Globus pallidus (tissue), 1 donor: ENCODE measurements at regions not wholly inside any gene's neighbourhood (a gene's known extent, or its start where the extent isn't known, plus 50 kb on each side); places are given as distances from the start of the nearest gene placed in this dataset.
"Not testable (repeated sequence)": the region's sequence is repeated elsewhere in the genome, so short reads cannot be mapped to it uniquely, and the experiment has no call there.

Experiments used
- DNase-seq: peaks from one replicate; pipeline ENCODE4 v3.0.0-alpha.2; 2015; ENCODE audit warnings: low spot score

- no peak for DNase-seq
Observed at GRCh38 chr14:22251090-22251489, 337.9 kb downstream of the DAD1 start.

GRCh38 chr14:22249770-22250169 lies 339.3 kb downstream of the DAD1 start:
- DNase-seq = no peak

- DNase-seq = no peak
Observed at GRCh38 chr14:22243971-22244581, 344.9 kb downstream of the DAD1 start.

- DNase-seq = not testable (repeated sequence)
Observed at GRCh38 chr14:22238320-22238719, 350.7 kb downstream of the DAD1 start.

- no peak for DNase-seq
Observed at GRCh38 chr14:22233377-22233776, 355.6 kb downstream of the DAD1 start.

GRCh38 chr14:22232933-22233332 lies 356.1 kb downstream of the DAD1 start:
- no peak for DNase-seq

- no peak for DNase-seq
Observed at GRCh38 chr14:22232486-22232885, 356.5 kb downstream of the DAD1 start.

- DNase-seq = no peak
Observed at GRCh38 chr14:22231018-22231417, 358.0 kb downstream of the DAD1 start.

GRCh38 chr14:22230517-22230916 lies 358.5 kb downstream of the DAD1 start:
- no peak for DNase-seq

- no peak for DNase-seq
Observed at GRCh38 chr14:22227084-22227483, 361.9 kb downstream of the DAD1 start.

GRCh38 chr14:22226381-22226780 lies 362.6 kb downstream of the DAD1 start:
- DNase-seq = no peak

GRCh38 chr14:22225516-22226140 lies 363.4 kb downstream of the DAD1 start:
- no peak for DNase-seq

- DNase-seq = no peak
Observed at GRCh38 chr14:22221508-22221907, 367.5 kb downstream of the DAD1 start.

- DNase-seq = no peak
Observed at GRCh38 chr14:22220427-22220826, 368.6 kb downstream of the DAD1 start.

- no peak for DNase-seq
Observed at GRCh38 chr14:22218728-22219127, 370.3 kb downstream of the DAD1 start.

GRCh38 chr14:22213120-22213519 lies 375.9 kb downstream of the DAD1 start:
- no peak for DNase-seq

GRCh38 chr14:22210906-22211305 lies 378.1 kb downstream of the DAD1 start:
- DNase-seq = no peak

- DNase-seq = no peak
Observed at GRCh38 chr14:22210026-22210425, 379.0 kb downstream of the DAD1 start.

- no peak for DNase-seq
Observed at GRCh38 chr14:22203036-22203435, 386.0 kb downstream of the DAD1 start.

GRCh38 chr14:22202313-22202712 lies 386.7 kb downstream of the DAD1 start:
- DNase-seq = no peak

- peak; percentile 11 for DNase-seq
Observed at GRCh38 chr14:22200977-22201605, 387.9 kb downstream of the DAD1 start.

GRCh38 chr14:22200131-22200530 lies 388.9 kb downstream of the DAD1 start:
- DNase-seq = not testable (repeated sequence)

GRCh38 chr14:22194664-22195063 lies 394.4 kb downstream of the DAD1 start:
- DNase-seq = no peak
